ENCODE measurements at regions not wholly inside any gene's neighbourhood (a gene's known extent, or its start where the extent isn't known, plus 50 kb on each side); places are given as distances from the start of the nearest gene placed in this dataset.

DNA sequence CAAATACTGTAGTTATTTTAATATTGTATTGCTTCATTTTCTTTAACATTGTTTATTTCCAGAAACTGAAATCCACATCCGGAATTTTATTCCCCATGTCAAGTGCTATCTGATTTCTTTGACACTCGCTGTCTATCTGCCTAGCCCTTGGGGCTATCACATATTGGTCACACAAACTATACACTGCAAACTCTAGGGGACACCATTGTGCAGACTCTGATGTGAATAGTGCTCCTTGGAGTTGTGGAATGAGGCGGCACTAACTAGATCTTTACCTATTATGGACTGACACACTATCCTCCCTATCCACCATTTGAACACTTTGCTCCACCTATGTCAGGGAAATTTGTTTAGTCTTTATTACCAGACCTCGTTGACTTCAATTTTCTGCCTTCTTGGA, 534.5 kb downstream of the GLUD2 start:
- H3K4me1 ChIP-seq (ENCODE audit: control insufficient read depth, insufficient read depth, low read length) = no peaks in the 10 kb centered on the region
- ATAC-seq = no peak
- H3K4me3 ChIP-seq = no peak overlapping the region
- H3K9ac ChIP-seq (ENCODE audit: control insufficient read depth, insufficient read depth, low read length) = no peak overlapping the region
- no peaks in the 10 kb centered on the region for H3K27me3 ChIP-seq (replicated peaks in 1 of 2; ENCODE audit: control insufficient read depth in 2 of 2, insufficient read depth in 2 of 2, low read length in 1 of 2)
- no peak for FAIRE-seq
- no TSS peak for BruUV-seq (replicated peaks)
- no peak for DNase-seq (ENCODE audit: low read depth, low spot score)
- TF ChIP-seq NBN (IDR thresholded peaks at IDR 0.05) (no peak), POLR2A (IDR thresholded peaks at IDR 0.05; ENCODE audit: low read depth, low read length) (no peak), SMAD5 (IDR thresholded peaks at IDR 0.05; ENCODE audit: low read depth) (no peak), SUPT20H (IDR thresholded peaks at IDR 0.05; ENCODE audit: borderline replicate concordance, control insufficient read depth, low read depth, low read length) (no peak), RCOR1 (conservative IDR thresholded peaks at IDR 0.05; ENCODE audit: low read depth, low read length) (no peak), SRF (IDR thresholded peaks at IDR 0.05; ENCODE audit: low read depth in 2 of 2, low read length in 2 of 2) (no peak), TBL1XR1 (IDR thresholded peaks at IDR 0.05; ENCODE audit: low read depth, low read length) (no peak), IRF4 (IDR thresholded peaks at IDR 0.05; ENCODE audit: low read depth, low read length) (no peak), ZSCAN29 (IDR thresholded peaks at IDR 0.05) (no peak), BMI1 (IDR thresholded peaks at IDR 0.05; ENCODE audit: borderline replicate concordance) (no peak), RUNX3 (IDR thresholded peaks at IDR 0.05; ENCODE audit: low read length) (no peak)
- TF ChIP-seq, protein P1, sequence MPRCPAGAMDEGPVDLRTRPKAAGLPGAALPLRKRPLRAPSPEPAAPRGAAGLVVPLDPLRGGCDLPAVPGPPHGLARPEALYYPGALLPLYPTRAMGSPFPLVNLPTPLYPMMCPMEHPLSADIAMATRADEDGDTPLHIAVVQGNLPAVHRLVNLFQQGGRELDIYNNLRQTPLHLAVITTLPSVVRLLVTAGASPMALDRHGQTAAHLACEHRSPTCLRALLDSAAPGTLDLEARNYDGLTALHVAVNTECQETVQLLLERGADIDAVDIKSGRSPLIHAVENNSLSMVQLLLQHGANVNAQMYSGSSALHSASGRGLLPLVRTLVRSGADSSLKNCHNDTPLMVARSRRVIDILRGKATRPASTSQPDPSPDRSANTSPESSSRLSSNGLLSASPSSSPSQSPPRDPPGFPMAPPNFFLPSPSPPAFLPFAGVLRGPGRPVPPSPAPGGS (IDR thresholded peaks at IDR 0.05; ENCODE audit: borderline replicate concordance, insufficient read depth, low read depth, low read length, poor library complexity, severe bottlenecking) = no peak
- TF ChIP-seq, protein P2, sequence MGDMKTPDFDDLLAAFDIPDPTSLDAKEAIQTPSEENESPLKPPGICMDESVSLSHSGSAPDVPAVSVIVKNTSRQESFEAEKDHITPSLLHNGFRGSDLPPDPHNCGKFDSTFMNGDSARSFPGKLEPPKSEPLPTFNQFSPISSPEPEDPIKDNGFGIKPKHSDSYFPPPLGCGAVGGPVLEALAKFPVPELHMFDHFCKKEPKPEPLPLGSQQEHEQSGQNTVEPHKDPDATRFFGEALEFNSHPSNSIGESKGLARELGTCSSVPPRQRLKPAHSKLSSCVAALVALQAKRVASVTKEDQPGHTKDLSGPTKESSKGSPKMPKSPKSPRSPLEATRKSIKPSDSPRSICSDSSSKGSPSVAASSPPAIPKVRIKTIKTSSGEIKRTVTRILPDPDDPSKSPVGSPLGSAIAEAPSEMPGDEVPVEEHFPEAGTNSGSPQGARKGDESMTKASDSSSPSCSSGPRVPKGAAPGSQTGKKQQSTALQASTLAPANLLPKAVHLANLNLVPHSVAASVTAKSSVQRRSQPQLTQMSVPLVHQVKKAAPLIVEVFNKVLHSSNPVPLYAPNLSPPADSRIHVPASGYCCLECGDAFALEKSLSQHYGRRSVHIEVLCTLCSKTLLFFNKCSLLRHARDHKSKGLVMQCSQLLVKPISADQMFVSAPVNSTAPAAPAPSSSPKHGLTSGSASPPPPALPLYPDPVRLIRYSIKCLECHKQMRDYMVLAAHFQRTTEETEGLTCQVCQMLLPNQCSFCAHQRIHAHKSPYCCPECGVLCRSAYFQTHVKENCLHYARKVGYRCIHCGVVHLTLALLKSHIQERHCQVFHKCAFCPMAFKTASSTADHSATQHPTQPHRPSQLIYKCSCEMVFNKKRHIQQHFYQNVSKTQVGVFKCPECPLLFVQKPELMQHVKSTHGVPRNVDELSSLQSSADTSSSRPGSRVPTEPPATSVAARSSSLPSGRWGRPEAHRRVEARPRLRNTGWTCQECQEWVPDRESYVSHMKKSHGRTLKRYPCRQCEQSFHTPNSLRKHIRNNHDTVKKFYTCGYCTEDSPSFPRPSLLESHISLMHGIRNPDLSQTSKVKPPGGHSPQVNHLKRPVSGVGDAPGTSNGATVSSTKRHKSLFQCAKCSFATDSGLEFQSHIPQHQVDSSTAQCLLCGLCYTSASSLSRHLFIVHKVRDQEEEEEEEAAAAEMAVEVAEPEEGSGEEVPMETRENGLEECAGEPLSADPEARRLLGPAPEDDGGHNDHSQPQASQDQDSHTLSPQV (IDR thresholded peaks at IDR 0.05) = no peak
- H3K9me3 ChIP-seq (replicated peaks; ENCODE audit: control insufficient read depth, insufficient read depth, low read length) = no peaks in the 10 kb centered on the region
- ChIA-PET SMC1A (ENCODE audit: uncharacterized antibody, unreplicated experiment) (interaction anchor here (1.9 kb wide), 1 partner anchor 273 kb away, joined by 5 read pairs; no protein-coding TSS in a partner anchor), CTCF (interaction anchor here (1.2 to 1.3 kb wide), 2 partner anchors 260 to 792 kb away, joined by 4 to 6 read pairs; no protein-coding TSS in a partner anchor), RAD21 (ENCODE audit: unreplicated experiment) (interaction anchor here (1.2 kb wide), 1 partner anchor 583 kb away, joined by 3 read pairs; no protein-coding TSS in a partner anchor), POLR2A (no interaction called here)
- no peaks in the 10 kb centered on the region for H3K36me3 ChIP-seq (ENCODE audit: control insufficient read depth in 2 of 2, insufficient read depth in 2 of 2, low read length in 1 of 2)
- WGBS (ENCODE audit: insufficient coverage, insufficient replicate concordance, low lambda C conversion rate, missing lambda C conversion rate) = 0% methylated on average over 4 of the region's 4 CpGs
- no peak overlapping the region for H2AFZ ChIP-seq (ENCODE audit: control insufficient read depth, low read depth, low read length)
- H3K79me2 ChIP-seq (ENCODE audit: control insufficient read depth, insufficient read depth, low read length) = no peaks in the 10 kb centered on the region
- no peaks in the 10 kb centered on the region for H4K20me1 ChIP-seq (ENCODE audit: control insufficient read depth, insufficient read depth)
- in situ Hi-C loops (cut with MboI) = loop anchor here (25.0 kb wide), 1 partner anchor 1070 kb away; no protein-coding TSS in a partner anchor
- H3K27ac ChIP-seq (ENCODE audit: control insufficient read depth, insufficient read depth) = no peak overlapping the region
- intact Hi-C loops (cut with micrococcal nuclease; ENCODE audit: unreplicated experiment) = no loop called here
- H3K4me2 ChIP-seq (ENCODE audit: control insufficient read depth, insufficient read depth) = no peak overlapping the region

Data from GM12878 (cell line).